ENCODE measurements at regions not wholly inside any gene's neighbourhood (a gene's known extent, or its start where the extent isn't known, plus 50 kb on each side); places are given as distances from the start of the nearest gene placed in this dataset.

DNA sequence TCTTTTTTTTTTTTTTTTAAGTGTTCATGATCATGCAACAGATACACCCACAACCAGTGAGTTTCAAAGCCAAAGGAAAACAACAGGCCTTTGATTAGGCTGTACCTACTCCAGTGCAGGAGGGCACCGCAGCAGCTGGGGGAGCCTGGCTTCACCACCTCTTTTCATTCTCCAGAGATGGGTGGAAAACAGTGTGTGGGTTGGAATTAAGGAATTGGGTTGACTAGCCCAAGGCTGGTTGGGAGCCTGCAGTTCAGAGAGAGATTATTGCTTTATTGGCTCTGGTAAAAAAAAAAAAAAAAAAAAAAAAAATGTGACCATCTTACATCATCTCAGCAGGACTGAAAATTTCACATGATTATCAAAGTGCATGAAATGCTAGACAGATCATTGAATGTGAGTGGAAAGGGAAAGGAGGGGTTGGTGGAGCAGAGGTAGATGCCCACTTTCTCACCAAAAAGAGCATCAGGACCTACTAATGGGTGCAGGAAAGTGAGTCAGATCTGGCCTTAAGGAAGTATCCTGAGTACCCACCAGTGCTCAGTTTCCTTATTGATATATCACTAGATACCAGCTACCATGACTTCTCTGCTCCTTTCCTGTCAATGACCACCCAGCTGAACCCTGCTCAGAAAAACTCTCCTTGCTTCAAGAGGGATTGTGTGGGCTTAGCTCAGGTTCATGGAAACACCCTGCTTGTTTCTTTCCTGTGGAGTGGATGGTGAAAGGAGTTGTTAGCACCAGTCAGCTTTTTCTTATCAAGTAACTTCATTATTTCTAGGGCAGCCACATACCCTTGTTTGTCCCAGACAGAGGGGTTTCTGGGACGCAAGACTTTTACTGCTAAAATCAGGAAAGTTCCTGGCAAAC, 54.8 kb upstream of the DYRK2 start:
- TF ChIP-seq, protein P1, sequence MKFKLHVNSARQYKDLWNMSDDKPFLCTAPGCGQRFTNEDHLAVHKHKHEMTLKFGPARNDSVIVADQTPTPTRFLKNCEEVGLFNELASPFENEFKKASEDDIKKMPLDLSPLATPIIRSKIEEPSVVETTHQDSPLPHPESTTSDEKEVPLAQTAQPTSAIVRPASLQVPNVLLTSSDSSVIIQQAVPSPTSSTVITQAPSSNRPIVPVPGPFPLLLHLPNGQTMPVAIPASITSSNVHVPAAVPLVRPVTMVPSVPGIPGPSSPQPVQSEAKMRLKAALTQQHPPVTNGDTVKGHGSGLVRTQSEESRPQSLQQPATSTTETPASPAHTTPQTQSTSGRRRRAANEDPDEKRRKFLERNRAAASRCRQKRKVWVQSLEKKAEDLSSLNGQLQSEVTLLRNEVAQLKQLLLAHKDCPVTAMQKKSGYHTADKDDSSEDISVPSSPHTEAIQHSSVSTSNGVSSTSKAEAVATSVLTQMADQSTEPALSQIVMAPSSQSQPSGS (IDR thresholded peaks at IDR 0.05; ENCODE audit: low read length): no peak
- TF ChIP-seq, protein P2, sequence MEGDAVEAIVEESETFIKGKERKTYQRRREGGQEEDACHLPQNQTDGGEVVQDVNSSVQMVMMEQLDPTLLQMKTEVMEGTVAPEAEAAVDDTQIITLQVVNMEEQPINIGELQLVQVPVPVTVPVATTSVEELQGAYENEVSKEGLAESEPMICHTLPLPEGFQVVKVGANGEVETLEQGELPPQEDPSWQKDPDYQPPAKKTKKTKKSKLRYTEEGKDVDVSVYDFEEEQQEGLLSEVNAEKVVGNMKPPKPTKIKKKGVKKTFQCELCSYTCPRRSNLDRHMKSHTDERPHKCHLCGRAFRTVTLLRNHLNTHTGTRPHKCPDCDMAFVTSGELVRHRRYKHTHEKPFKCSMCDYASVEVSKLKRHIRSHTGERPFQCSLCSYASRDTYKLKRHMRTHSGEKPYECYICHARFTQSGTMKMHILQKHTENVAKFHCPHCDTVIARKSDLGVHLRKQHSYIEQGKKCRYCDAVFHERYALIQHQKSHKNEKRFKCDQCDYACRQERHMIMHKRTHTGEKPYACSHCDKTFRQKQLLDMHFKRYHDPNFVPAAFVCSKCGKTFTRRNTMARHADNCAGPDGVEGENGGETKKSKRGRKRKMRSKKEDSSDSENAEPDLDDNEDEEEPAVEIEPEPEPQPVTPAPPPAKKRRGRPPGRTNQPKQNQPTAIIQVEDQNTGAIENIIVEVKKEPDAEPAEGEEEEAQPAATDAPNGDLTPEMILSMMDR (IDR thresholded peaks at IDR 0.05 in 2 of 3, conservative IDR thresholded peaks at IDR 0.05 in 1 of 3; ENCODE audit: control insufficient read depth in 2 of 3, extremely low read depth in 1 of 3, insufficient read depth in 1 of 3, low read depth in 3 of 3, low read length in 3 of 3): no peak
- TF ChIP-seq ATF7 (IDR thresholded peaks at IDR 0.05; ENCODE audit: low read depth): no peak
- TF ChIP-seq ZSCAN29 (IDR thresholded peaks at IDR 0.05): no peak
- no peak for TF ChIP-seq RAD51 (IDR thresholded peaks at IDR 0.05)
- no peak for TF ChIP-seq EZH2 (IDR thresholded peaks at IDR 0.05; ENCODE audit: borderline replicate concordance, control insufficient read depth, low read depth, low read length)
- TF ChIP-seq, protein P3, sequence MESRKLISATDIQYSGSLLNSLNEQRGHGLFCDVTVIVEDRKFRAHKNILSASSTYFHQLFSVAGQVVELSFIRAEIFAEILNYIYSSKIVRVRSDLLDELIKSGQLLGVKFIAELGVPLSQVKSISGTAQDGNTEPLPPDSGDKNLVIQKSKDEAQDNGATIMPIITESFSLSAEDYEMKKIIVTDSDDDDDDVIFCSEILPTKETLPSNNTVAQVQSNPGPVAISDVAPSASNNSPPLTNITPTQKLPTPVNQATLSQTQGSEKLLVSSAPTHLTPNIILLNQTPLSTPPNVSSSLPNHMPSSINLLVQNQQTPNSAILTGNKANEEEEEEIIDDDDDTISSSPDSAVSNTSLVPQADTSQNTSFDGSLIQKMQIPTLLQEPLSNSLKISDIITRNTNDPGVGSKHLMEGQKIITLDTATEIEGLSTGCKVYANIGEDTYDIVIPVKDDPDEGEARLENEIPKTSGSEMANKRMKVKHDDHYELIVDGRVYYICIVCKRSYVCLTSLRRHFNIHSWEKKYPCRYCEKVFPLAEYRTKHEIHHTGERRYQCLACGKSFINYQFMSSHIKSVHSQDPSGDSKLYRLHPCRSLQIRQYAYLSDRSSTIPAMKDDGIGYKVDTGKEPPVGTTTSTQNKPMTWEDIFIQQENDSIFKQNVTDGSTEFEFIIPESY (IDR thresholded peaks at IDR 0.05): no peak
- TF ChIP-seq RBBP5 (conservative IDR thresholded peaks at IDR 0.05): no peak
- no peak for TF ChIP-seq CHD2 (IDR thresholded peaks at IDR 0.05; ENCODE audit: borderline replicate concordance, low read depth, low read length)
- TF ChIP-seq SRF (IDR thresholded peaks at IDR 0.05; ENCODE audit: low read depth in 2 of 2, low read length in 2 of 2): no peak
- no peak for TF ChIP-seq HCFC1 (IDR thresholded peaks at IDR 0.05; ENCODE audit: low read length)
- no peak for TF ChIP-seq BCL11A (IDR thresholded peaks at IDR 0.05; ENCODE audit: low read depth, low read length)
- TF ChIP-seq POU2F2 (IDR thresholded peaks at IDR 0.05; ENCODE audit: borderline replicate concordance, low read depth, low read length): no peak

Data from GM12878 (cell line).